GM19463 (cell line): ENCODE measurements at regions not wholly inside any gene's neighbourhood (a gene's known extent, or its start where the extent isn't known, plus 50 kb on each side); places are given as distances from the start of the nearest gene placed in this dataset.
A peak's percentile ranks its signal among the peaks of the same experiment; 100 is the strongest.
"Not testable (repeated sequence)": the region's sequence is repeated elsewhere in the genome, so short reads cannot be mapped to it uniquely, and the experiment has no call there.

Experiments
- ATAC-seq: cut with Tn5 transposase; IDR thresholded peaks from one replicate; pipeline ENCODE4 v1.9.1; 2021; ENCODE audit warnings: mild to moderate bottlenecking, moderate library complexity; ENCODE audit not compliant: unreplicated experiment

- ATAC-seq, result peak; percentile 61
Observed at GRCh38 chr4:42282081-42282901, 115.0 kb upstream of the SHISA3 start.

GRCh38 chr4:42284030-42284429, 113.3 kb upstream of the SHISA3 start:
- ATAC-seq, result no peak

- not testable (repeated sequence) for ATAC-seq
Observed at GRCh38 chr4:42288876-42289275, 108.4 kb upstream of the SHISA3 start.

- not testable (repeated sequence) for ATAC-seq
Observed at GRCh38 chr4:42292192-42292591, 105.1 kb upstream of the SHISA3 start.

- ATAC-seq, result no peak
Observed at GRCh38 chr4:42293967-42294813, 103.1 kb upstream of the SHISA3 start.

- ATAC-seq, result no peak
Observed at GRCh38 chr4:42296196-42296595, 101.1 kb upstream of the SHISA3 start.

- no peak for ATAC-seq
Observed at GRCh38 chr4:42302348-42302747, 94.9 kb upstream of the SHISA3 start.

GRCh38 chr4:42306221-42307109, 90.8 kb upstream of the SHISA3 start:
- no peak for ATAC-seq

GRCh38 chr4:42308247-42308646, 89.0 kb upstream of the SHISA3 start:
- ATAC-seq, result no peak

- ATAC-seq, result no peak
Observed at GRCh38 chr4:42309361-42310260, 87.7 kb upstream of the SHISA3 start.

GRCh38 chr4:42310358-42310757, 86.9 kb upstream of the SHISA3 start:
- no peak for ATAC-seq

- ATAC-seq, result no peak
Observed at GRCh38 chr4:42310806-42311205, 86.5 kb upstream of the SHISA3 start.

- no peak for ATAC-seq
Observed at GRCh38 chr4:42311591-42311990, 85.7 kb upstream of the SHISA3 start.

- ATAC-seq, result not testable (repeated sequence)
Observed at GRCh38 chr4:42313420-42313819, 83.9 kb upstream of the SHISA3 start.

GRCh38 chr4:42313872-42314271, 83.4 kb upstream of the SHISA3 start:
- no peak for ATAC-seq

GRCh38 chr4:42315231-42315630, 82.1 kb upstream of the SHISA3 start:
- no peak for ATAC-seq

- ATAC-seq, result no peak
Observed at GRCh38 chr4:42320822-42321388, 76.4 kb upstream of the SHISA3 start.

- no peak for ATAC-seq
Observed at GRCh38 chr4:42326040-42326439, 71.2 kb upstream of the SHISA3 start.

GRCh38 chr4:42326524-42326923, 70.8 kb upstream of the SHISA3 start:
- no peak for ATAC-seq

- no peak for ATAC-seq
Observed at GRCh38 chr4:42327323-42327722, 70.0 kb upstream of the SHISA3 start.
